Lower lobe of right lung (tissue), 2 donors: ENCODE measurements at regions not wholly inside any gene's neighbourhood (a gene's known extent, or its start where the extent isn't known, plus 50 kb on each side); places are given as distances from the start of the nearest gene placed in this dataset.
"Not testable (repeated sequence)": the region's sequence is repeated elsewhere in the genome, so short reads cannot be mapped to it uniquely, and the experiment has no call there.

Source experiments
- ATAC-seq, 2 donors: fragments of 200-7000 bp; cut with Tn5 transposase; one replicate each; pipeline ENCODE4 v1.9.1; 2020 to 2022; ENCODE audit warnings: mild to moderate bottlenecking in 2 of 2, moderate library complexity in 2 of 2
- DNase-seq: peaks from one replicate; pipeline ENCODE4 v3.0.0-alpha.2; 2020
- H3K27ac ChIP-seq: fragments of 200-600 bp; one replicate; pipeline ENCODE4 v1.8.0; 2022
- H3K27me3 ChIP-seq: fragments of 200-600 bp; one replicate; pipeline ENCODE4 v1.8.0; 2022; ENCODE audit warnings: low read depth
- H3K36me3 ChIP-seq: fragments of 200-600 bp; one replicate; pipeline ENCODE4 v1.8.0; 2022; ENCODE audit warnings: mild to moderate bottlenecking
- H3K4me1 ChIP-seq: fragments of 200-600 bp; one replicate; pipeline ENCODE4 v1.8.0; 2022
- H3K4me3 ChIP-seq: fragments of 200-600 bp; one replicate; pipeline ENCODE4 v1.8.0; 2022; ENCODE audit warnings: mild to moderate bottlenecking
- H3K9me3 ChIP-seq: fragments of 200-600 bp; one replicate; pipeline ENCODE4 v1.8.0; 2022
- CTCF ChIP-seq: fragments of 200-600 bp; IDR thresholded peaks from one replicate; pipeline ENCODE4 v1.8.0; 2022; ENCODE audit warnings: antibody characterized with exemption, mild to moderate bottlenecking
- intact Hi-C: fragments of 100-400 bp; cut with DNase I; formaldehyde crosslinking; loops from one replicate; pipeline ENCODE4 v1.11.0; 2022
- donor health status: DM: no; HTN: yes; CAD: no; lungs with severe emphysema.

- H3K27me3 ChIP-seq = no peaks in the 10 kb centered on the region
- no peak for ATAC-seq
- no peaks in the 10 kb centered on the region for H3K36me3 ChIP-seq
- DNase-seq = no peak
- TF ChIP-seq CTCF = no peak
- no peak overlapping the region for H3K4me3 ChIP-seq
- intact Hi-C loops = no loop called here
- H3K9me3 ChIP-seq = no peaks in the 10 kb centered on the region
- H3K4me1 ChIP-seq = no peaks in the 10 kb centered on the region
- no peak overlapping the region for H3K27ac ChIP-seq
These were observed 739.3 kb upstream of the LRRTM4 start for GRCh38 chr2:78261454-78261853.

GRCh38 chr2:78262089-78262488 lies 739.9 kb upstream of the LRRTM4 start:
- ATAC-seq, intact Hi-C loops, H3K27me3 ChIP-seq, H3K36me3 ChIP-seq, H3K9me3 ChIP-seq, H3K27ac ChIP-seq, H3K4me1 ChIP-seq, DNase-seq, H3K4me3 ChIP-seq: not testable (repeated sequence)

GRCh38 chr2:78262713-78263375 lies 740.7 kb upstream of the LRRTM4 start:
- H3K27me3 ChIP-seq = no peaks in the 10 kb centered on the region
- H3K4me3 ChIP-seq = no peak overlapping the region
- DNase-seq (no peak), ATAC-seq (no peak)
- no peaks in the 10 kb centered on the region for H3K9me3 ChIP-seq
- no peak for TF ChIP-seq CTCF
- no peak overlapping the region for H3K27ac ChIP-seq
- H3K36me3 ChIP-seq = no peaks in the 10 kb centered on the region
- intact Hi-C loops = no loop called here
- H3K4me1 ChIP-seq = no peaks in the 10 kb centered on the region

GRCh38 chr2:78263571-78263970 lies 741.4 kb upstream of the LRRTM4 start:
- TF ChIP-seq CTCF = no peak
- Histone ChIP-seq H3K9me3 (no peaks in the 10 kb centered on the region), H3K4me3 (no peak overlapping the region), H3K27me3 (no peaks in the 10 kb centered on the region), H3K27ac (no peak overlapping the region), H3K36me3 (no peaks in the 10 kb centered on the region), H3K4me1 (no peaks in the 10 kb centered on the region)
- DNase-seq (no peak), ATAC-seq (no peak)
- intact Hi-C loops = no loop called here

GRCh38 chr2:78264130-78264529 lies 742.0 kb upstream of the LRRTM4 start:
- DNase-seq = no peak
- Histone ChIP-seq H3K27me3 (no peaks in the 10 kb centered on the region), H3K27ac (no peak overlapping the region), H3K9me3 (no peaks in the 10 kb centered on the region), H3K4me3 (no peak overlapping the region), H3K4me1 (no peaks in the 10 kb centered on the region), H3K36me3 (no peaks in the 10 kb centered on the region)
- intact Hi-C loops = no loop called here
- TF ChIP-seq CTCF = no peak
- no peak for ATAC-seq

GRCh38 chr2:78281164-78281563 lies 744.3 kb upstream of the REG3G start:
- H3K9me3 ChIP-seq = no peaks in the 10 kb centered on the region
- intact Hi-C loops = no loop called here
- H3K27ac ChIP-seq = no peak overlapping the region
- no peaks in the 10 kb centered on the region for H3K27me3 ChIP-seq
- H3K36me3 ChIP-seq = no peaks in the 10 kb centered on the region
- ATAC-seq (no peak), DNase-seq (no peak)
- no peak overlapping the region for H3K4me3 ChIP-seq
- no peak for TF ChIP-seq CTCF
- H3K4me1 ChIP-seq = no peaks in the 10 kb centered on the region
